HL-60 (cell line): ENCODE measurements at regions not wholly inside any gene's neighbourhood (a gene's known extent, or its start where the extent isn't known, plus 50 kb on each side); places are given as distances from the start of the nearest gene placed in this dataset.

Experiments
- DNase-seq, 2 experiments: peaks; one replicate each; pipeline ENCODE4 v3.0.0-alpha.2; 2010 to 2020; ENCODE audit warnings: low read depth in 1 of 2, low spot score in 1 of 2
- H3K27ac ChIP-seq: fragments of 250-450 bp; sonication (Bioruptor Pico); replicated peaks from 2 replicates; pipeline ENCODE4 v1.5.1; 2020; ENCODE audit warnings: mild to moderate bottlenecking, moderate library complexity
- H3K27me3 ChIP-seq: fragments of 250-450 bp; sonication (Bioruptor Pico); 2 replicates; pipeline ENCODE4 v1.5.1; 2021; ENCODE audit warnings: mild to moderate bottlenecking, moderate library complexity; ENCODE audit not compliant: insufficient read depth, poor library complexity, severe bottlenecking
- H3K4me3 ChIP-seq: replicated peaks from 2 replicates; pipeline ENCODE4 v1.5.1; 2011; ENCODE audit warnings: mild to moderate bottlenecking, control low read depth, low read length; ENCODE audit not compliant: insufficient read depth
- GABPA ChIP-seq: IDR thresholded peaks from 2 replicates; pipeline ENCODE4 v1.6.1; 2012; ENCODE audit warnings: low read depth
- POLR2AphosphoS5 ChIP-seq: IDR thresholded peaks from 2 replicates; pipeline ENCODE4 v1.6.1; 2012; ENCODE audit warnings: low read depth
- REST ChIP-seq: IDR thresholded peaks from 2 replicates; pipeline ENCODE4 v1.6.1; 2012; ENCODE audit warnings: low read depth; ENCODE audit not compliant: insufficient replicate concordance
- SPI1 ChIP-seq: IDR thresholded peaks from 2 replicates; pipeline ENCODE4 v1.6.1; 2012; ENCODE audit warnings: low read depth, mild to moderate bottlenecking, borderline replicate concordance
- TF ChIP-seq, protein P1 (sequence below): IDR thresholded peaks from one replicate; pipeline ENCODE4 v1.5.1; 2011; ENCODE audit warnings: low read length, control low read depth, inconsistent platforms; ENCODE audit not compliant: insufficient read depth

DNA sequence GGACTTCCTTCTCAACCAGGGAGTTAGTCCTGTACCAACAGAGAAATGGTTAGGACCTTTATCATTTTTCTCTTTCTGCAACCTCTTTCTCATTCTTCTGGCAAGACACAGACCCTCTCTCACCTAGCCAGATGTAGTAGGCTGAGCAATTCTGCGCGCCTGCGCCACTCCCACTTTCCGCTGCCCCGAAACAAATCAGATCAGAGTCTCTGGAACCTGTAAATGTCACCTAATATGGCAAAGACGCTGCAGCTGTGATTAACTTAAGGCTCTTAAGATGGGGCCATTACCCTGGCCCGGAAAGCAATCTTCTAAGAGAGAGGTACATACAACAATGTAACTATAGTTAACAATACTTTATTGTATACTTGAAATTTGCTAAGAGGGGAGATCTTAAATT, 94.3 kb upstream of the ASIC2 start:
- no peak overlapping the region for H3K4me3 ChIP-seq
- no peak overlapping the region for H3K27ac ChIP-seq
- DNase-seq: no peak
- no peak for TF ChIP-seq GABPA
- no peak for TF ChIP-seq POLR2AphosphoS5
- TF ChIP-seq SPI1: no peak
- TF ChIP-seq, protein P1, sequence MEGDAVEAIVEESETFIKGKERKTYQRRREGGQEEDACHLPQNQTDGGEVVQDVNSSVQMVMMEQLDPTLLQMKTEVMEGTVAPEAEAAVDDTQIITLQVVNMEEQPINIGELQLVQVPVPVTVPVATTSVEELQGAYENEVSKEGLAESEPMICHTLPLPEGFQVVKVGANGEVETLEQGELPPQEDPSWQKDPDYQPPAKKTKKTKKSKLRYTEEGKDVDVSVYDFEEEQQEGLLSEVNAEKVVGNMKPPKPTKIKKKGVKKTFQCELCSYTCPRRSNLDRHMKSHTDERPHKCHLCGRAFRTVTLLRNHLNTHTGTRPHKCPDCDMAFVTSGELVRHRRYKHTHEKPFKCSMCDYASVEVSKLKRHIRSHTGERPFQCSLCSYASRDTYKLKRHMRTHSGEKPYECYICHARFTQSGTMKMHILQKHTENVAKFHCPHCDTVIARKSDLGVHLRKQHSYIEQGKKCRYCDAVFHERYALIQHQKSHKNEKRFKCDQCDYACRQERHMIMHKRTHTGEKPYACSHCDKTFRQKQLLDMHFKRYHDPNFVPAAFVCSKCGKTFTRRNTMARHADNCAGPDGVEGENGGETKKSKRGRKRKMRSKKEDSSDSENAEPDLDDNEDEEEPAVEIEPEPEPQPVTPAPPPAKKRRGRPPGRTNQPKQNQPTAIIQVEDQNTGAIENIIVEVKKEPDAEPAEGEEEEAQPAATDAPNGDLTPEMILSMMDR: no peak
- no peak for TF ChIP-seq REST
- no peaks in the 10 kb centered on the region for H3K27me3 ChIP-seq

- no peak for DNase-seq
- Histone ChIP-seq H3K4me3 (no peak overlapping the region), H3K27ac (no peak overlapping the region), H3K27me3 (no peaks in the 10 kb centered on the region)
- no peak for TF ChIP-seq POLR2AphosphoS5
- TF ChIP-seq, protein P1: no peak
- no peak for TF ChIP-seq REST
- TF ChIP-seq GABPA: no peak
- no peak for TF ChIP-seq SPI1
These were observed 96.5 kb upstream of the ASIC2 start for GRCh38 chr17:33389504-33390135.

GRCh38 chr17:33390479-33391176, 97.5 kb upstream of the ASIC2 start:
- peaks cover 1% of the 10 kb centered on the region for H3K27me3 ChIP-seq
- DNase-seq: no peak
- TF ChIP-seq GABPA (no peak), SPI1 (no peak), POLR2AphosphoS5 (no peak), REST (no peak)
- no peak overlapping the region for H3K27ac ChIP-seq
- H3K4me3 ChIP-seq: no peak overlapping the region
